Kidney epithelial cell (primary cell): ENCODE measurements at regions not wholly inside any gene's neighbourhood (a gene's known extent, or its start where the extent isn't known, plus 50 kb on each side); places are given as distances from the start of the nearest gene placed in this dataset.

Source experiments
- DNase-seq: peaks from one replicate; pipeline ENCODE4 v3.0.0-alpha.2; 2010; ENCODE audit warnings: low read depth
- H3K27me3 ChIP-seq: 2 replicates; pipeline ENCODE4 v1.6.0; 2011; ENCODE audit warnings: low read length; ENCODE audit not compliant: control insufficient read depth, insufficient read depth
- H3K36me3 ChIP-seq: 2 replicates; pipeline ENCODE4 v1.5.1; 2011; ENCODE audit warnings: low read length; ENCODE audit not compliant: control insufficient read depth, insufficient read depth
- H3K4me3 ChIP-seq: 2 replicates; pipeline ENCODE4 v1.5.1; 2011; ENCODE audit warnings: low read depth, mild to moderate bottlenecking, control low read depth, low read length
- CTCF ChIP-seq: IDR thresholded peaks from 2 replicates; pipeline ENCODE4 v1.5.1; 2011; ENCODE audit warnings: mild to moderate bottlenecking, moderate library complexity, low read length, control low read depth, inconsistent platforms; ENCODE audit not compliant: insufficient read depth, poor library complexity, severe bottlenecking

DNA sequence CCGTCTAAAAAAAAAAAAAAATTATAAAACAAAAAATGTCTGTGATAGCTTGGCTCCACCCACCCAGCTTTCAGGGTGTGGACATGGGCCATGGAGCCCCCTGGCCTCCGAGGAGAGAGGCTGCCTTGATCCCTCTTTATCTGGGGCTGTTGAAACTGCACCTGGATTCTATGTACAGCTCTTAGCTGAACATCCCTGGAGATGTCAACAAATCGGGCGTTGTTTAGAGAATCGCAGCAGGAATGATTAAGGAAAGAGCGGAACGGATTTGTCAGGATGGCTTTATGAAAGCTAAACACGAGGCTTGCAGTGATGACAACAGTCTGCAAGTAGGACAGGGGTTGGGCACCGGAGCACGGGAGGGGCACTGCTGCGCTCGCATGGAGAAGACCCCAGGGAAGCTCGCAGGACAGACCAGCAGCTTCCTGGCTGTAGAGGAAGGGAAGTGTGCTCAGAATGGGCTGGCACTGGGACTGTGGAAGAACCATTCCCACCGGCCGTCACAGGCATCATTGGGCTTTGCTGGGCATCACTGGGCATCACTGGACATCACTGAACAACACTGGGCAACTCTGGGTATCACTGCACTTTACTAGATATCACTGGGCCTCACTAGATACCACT is 195.8 kb upstream of the FOXF1 start:
- no peaks in the 10 kb centered on the region for H3K36me3 ChIP-seq
- TF ChIP-seq CTCF = no peak
- H3K4me3 ChIP-seq = no peak overlapping the region
- DNase-seq = no peak
- H3K27me3 ChIP-seq = no peaks in the 10 kb centered on the region

DNA sequence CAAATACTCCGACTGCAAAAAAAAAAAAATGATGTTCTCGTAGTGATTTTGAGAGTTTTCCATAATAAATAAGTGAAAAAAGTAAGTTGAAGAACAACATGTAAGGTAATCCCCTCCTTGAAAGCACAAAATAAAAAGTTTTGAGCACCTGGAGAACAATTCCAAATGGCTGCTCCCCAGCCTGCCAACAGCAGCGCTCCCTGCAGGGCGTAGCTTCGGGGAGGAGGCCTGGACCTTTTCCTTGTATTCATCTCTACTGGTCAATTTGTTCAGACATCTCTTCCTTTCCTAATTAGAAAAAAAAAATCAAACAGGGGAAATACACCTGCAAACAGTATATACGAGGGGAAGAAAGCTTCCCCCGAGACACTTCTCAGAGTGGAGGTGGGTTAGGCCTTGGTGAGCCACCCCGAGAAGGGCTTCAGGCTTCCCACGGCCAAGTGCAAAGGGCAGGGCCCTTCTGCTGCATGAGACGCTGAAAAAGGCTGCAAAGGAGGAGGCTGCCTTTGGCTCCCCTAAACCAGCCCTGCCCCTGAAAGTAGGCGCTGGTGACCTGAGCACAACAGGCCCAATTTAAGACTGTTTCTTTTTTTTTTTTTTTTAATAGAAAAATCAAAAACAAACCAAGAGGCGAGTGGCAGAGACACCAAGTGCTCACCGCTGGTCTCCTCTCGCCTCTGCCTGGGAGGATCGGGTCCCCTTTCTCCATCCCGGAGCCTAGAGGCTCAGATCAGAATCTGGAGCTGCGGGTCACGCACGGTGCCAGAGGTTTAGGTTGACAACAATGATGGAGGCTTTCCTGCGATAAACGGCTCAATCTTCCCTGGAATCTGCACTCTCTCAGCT is 193.1 kb upstream of the FOXF1 start:
- no peaks in the 10 kb centered on the region for H3K36me3 ChIP-seq
- H3K4me3 ChIP-seq = no peak overlapping the region
- peaks cover 3% of the 10 kb centered on the region for H3K27me3 ChIP-seq
- no peak for DNase-seq
- TF ChIP-seq CTCF = no peak

DNA sequence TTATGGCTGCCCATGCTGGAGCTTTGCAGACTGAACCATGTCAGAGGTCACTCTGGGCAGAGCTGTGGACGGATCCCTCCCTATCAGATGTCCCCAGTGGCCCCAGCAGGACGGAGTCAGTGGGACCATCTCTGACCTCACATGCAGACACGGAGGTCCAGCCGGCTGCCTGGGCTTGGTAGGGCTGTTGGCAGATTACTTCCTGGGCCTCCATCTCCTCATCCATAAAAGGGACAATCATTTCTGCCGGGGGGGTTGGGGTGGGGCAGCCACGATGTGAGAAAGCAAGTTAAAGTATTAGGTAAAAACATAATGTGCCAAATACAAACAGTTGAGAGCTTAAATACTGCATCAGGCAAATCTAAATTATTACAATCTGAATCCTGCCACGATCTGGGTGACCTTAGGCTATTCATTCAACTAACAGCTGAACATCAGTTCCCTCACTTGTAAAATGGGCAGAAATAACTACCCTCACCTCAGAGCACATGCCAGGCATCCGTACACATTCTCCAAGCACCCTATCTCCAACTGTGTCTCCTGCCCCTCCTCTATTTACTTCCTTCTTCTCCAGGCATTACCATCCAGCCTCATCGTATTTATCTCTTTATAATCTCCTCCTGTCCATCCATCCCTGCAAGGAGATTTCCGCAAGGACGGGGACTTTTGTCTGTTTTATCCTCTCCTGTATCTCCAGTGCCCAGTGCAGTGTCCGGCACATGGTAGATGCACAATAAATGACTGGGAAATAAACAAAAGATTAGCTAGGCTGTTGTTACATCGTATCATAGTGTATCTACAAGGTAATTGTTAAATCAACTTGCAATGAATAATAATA is 192.3 kb upstream of the FOXF1 start:
- no peaks in the 10 kb centered on the region for H3K36me3 ChIP-seq
- peaks cover 7% of the 10 kb centered on the region for H3K27me3 ChIP-seq
- TF ChIP-seq CTCF = no peak
- no peak overlapping the region for H3K4me3 ChIP-seq
- DNase-seq = no peak

GRCh38 chr16:86319585-86320236 is 190.6 kb upstream of the FOXF1 start:
- no peak for DNase-seq
- Histone ChIP-seq H3K36me3 (no peaks in the 10 kb centered on the region), H3K27me3 (peaks cover 7% of the 10 kb centered on the region), H3K4me3 (no peak overlapping the region)
- no peak for TF ChIP-seq CTCF

- no peaks in the 10 kb centered on the region for H3K36me3 ChIP-seq
- no peak for DNase-seq
- TF ChIP-seq CTCF = no peak
- H3K27me3 ChIP-seq = peaks cover 7% of the 10 kb centered on the region
- H3K4me3 ChIP-seq = no peak overlapping the region
Observed at GRCh38 chr16:86320237-86320595, 190.1 kb upstream of the FOXF1 start.
